ENCODE measurements at regions not wholly inside any gene's neighbourhood (a gene's known extent, or its start where the extent isn't known, plus 50 kb on each side); places are given as distances from the start of the nearest gene placed in this dataset.

- H3K36me3 ChIP-seq (replicated peaks in 1 of 2; ENCODE audit: control insufficient read depth in 1 of 2, insufficient read depth in 2 of 2, low read length in 2 of 2), result no peaks in the 10 kb centered on the region
- ChIA-PET CTCF (ENCODE audit: low intra/inter-chr PET ratio, low total read pairs) (no interaction called here), POLR2A (interaction anchor here (0.6 kb wide), 1 partner anchor 34 kb away, joined by 3 read pairs; no protein-coding TSS in a partner anchor)
- DNase-seq (ENCODE audit: low spot score), result no peak
- no peaks in the 10 kb centered on the region for H3K27me3 ChIP-seq (ENCODE audit: control insufficient read depth in 1 of 2, insufficient read depth in 2 of 2, low read length in 2 of 2)
- no peak overlapping the region for H3K4me3 ChIP-seq (replicated peaks in 1 of 3; ENCODE audit: insufficient read depth in 1 of 3, low read depth in 2 of 3, low read length in 3 of 3)
- intact Hi-C loops (cut with micrococcal nuclease; ENCODE audit: unreplicated experiment) (no loop called here), in situ Hi-C loops (cut with HindIII; ENCODE audit: extremely low pct_ligation_motif_present, low pct_unique_long_range_greater_than_20kb) (no loop called here)
- no peak for FAIRE-seq
- H4K20me1 ChIP-seq (ENCODE audit: insufficient read depth, low read length), result no peaks in the 10 kb centered on the region
- no peak overlapping the region for H3K27ac ChIP-seq (ENCODE audit: extremely low read length, insufficient read depth, low read length)
- no peaks in the 10 kb centered on the region for H3K79me2 ChIP-seq (ENCODE audit: insufficient read depth, low read length)
- no peak overlapping the region for H3K4me2 ChIP-seq (ENCODE audit: low read depth, low read length)
- H3K9ac ChIP-seq (ENCODE audit: insufficient read depth, low read depth, low read length), result no peak overlapping the region
- no peaks in the 10 kb centered on the region for H3K4me1 ChIP-seq (ENCODE audit: insufficient read depth, low read length)
- H3K9me3 ChIP-seq (ENCODE audit: low read length), result no peaks in the 10 kb centered on the region
- no TSS peak for BruUV-seq (replicated peaks)
- no peak for ATAC-seq
- no peak overlapping the region for H2AFZ ChIP-seq (ENCODE audit: low read length)
- TF ChIP-seq STAT5B (CRISPR knock-in tag; IDR thresholded peaks at IDR 0.05), result no peak
- TF ChIP-seq ZNF737 (CRISPR knock-in tag; IDR thresholded peaks at IDR 0.05; ENCODE audit: borderline replicate concordance), result no peak
- TF ChIP-seq, protein P1, sequence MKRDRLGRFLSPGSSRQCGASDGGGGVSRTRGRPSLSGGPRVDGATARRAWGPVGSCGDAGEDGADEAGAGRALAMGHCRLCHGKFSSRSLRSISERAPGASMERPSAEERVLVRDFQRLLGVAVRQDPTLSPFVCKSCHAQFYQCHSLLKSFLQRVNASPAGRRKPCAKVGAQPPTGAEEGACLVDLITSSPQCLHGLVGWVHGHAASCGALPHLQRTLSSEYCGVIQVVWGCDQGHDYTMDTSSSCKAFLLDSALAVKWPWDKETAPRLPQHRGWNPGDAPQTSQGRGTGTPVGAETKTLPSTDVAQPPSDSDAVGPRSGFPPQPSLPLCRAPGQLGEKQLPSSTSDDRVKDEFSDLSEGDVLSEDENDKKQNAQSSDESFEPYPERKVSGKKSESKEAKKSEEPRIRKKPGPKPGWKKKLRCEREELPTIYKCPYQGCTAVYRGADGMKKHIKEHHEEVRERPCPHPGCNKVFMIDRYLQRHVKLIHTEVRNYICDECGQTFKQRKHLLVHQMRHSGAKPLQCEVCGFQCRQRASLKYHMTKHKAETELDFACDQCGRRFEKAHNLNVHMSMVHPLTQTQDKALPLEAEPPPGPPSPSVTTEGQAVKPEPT (CRISPR knock-in tag; IDR thresholded peaks at IDR 0.05; ENCODE audit: low read depth), result no peak
- no peak for TF ChIP-seq ZNF550 (CRISPR knock-in tag; IDR thresholded peaks at IDR 0.05; ENCODE audit: borderline replicate concordance)
- TF ChIP-seq RARA (CRISPR knock-in tag; IDR thresholded peaks at IDR 0.05), result no peak
- TF ChIP-seq, protein P2, sequence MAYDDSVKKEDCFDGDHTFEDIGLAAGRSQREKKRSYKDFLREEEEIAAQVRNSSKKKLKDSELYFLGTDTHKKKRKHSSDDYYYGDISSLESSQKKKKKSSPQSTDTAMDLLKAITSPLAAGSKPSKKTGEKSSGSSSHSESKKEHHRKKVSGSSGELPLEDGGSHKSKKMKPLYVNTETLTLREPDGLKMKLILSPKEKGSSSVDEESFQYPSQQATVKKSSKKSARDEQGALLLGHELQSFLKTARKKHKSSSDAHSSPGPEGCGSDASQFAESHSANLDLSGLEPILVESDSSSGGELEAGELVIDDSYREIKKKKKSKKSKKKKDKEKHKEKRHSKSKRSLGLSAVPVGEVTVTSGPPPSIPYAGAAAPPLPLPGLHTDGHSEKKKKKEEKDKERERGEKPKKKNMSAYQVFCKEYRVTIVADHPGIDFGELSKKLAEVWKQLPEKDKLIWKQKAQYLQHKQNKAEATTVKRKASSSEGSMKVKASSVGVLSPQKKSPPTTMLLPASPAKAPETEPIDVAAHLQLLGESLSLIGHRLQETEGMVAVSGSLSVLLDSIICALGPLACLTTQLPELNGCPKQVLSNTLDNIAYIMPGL (CRISPR knock-in tag; IDR thresholded peaks at IDR 0.05; ENCODE audit: borderline replicate concordance in 1 of 2, low read depth in 1 of 2), result no peak
- TF ChIP-seq, protein P3, sequence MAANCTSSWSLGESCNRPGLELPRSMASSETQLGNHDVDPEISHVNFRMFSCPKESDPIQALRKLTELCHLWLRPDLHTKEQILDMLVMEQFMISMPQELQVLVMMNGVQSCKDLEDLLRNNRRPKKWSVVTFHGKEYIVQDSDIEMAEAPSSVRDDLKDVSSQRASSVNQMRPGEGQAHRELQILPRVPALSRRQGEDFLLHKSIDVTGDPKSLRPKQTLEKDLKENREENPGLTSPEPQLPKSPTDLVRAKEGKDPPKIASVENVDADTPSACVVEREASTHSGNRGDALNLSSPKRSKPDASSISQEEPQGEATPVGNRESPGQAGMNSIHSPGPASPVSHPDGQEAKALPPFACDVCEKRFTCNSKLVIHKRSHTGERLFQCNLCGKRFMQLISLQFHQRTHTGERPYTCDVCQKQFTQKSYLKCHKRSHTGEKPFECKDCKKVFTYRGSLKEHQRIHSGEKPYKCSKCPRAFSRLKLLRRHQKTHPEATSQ (CRISPR knock-in tag; IDR thresholded peaks at IDR 0.05; ENCODE audit: borderline replicate concordance), result no peak
- TF ChIP-seq, protein P4, sequence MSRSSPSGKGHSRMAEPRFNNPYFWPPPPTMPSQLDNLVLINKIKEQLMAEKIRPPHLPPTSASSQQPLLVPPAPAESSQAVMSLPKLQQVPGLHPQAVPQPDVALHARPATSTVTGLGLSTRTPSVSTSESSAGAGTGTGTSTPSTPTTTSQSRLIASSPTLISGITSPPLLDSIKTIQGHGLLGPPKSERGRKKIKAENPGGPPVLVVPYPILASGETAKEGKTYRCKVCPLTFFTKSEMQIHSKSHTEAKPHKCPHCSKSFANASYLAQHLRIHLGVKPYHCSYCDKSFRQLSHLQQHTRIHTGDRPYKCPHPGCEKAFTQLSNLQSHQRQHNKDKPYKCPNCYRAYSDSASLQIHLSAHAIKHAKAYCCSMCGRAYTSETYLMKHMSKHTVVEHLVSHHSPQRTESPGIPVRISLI (CRISPR knock-in tag; IDR thresholded peaks at IDR 0.05; ENCODE audit: borderline replicate concordance), result no peak
- TF ChIP-seq TCF7L2 (IDR thresholded peaks at IDR 0.05; ENCODE audit: low read depth, low read length), result no peak
- no peak for TF ChIP-seq GABPB1 (CRISPR knock-in tag; IDR thresholded peaks at IDR 0.05)
- TF ChIP-seq NAIF1 (CRISPR knock-in tag; IDR thresholded peaks at IDR 0.05; ENCODE audit: borderline replicate concordance), result no peak
- no peak for TF ChIP-seq KMT2B (CRISPR knock-in tag; IDR thresholded peaks at IDR 0.05)
- TF ChIP-seq, protein P5, sequence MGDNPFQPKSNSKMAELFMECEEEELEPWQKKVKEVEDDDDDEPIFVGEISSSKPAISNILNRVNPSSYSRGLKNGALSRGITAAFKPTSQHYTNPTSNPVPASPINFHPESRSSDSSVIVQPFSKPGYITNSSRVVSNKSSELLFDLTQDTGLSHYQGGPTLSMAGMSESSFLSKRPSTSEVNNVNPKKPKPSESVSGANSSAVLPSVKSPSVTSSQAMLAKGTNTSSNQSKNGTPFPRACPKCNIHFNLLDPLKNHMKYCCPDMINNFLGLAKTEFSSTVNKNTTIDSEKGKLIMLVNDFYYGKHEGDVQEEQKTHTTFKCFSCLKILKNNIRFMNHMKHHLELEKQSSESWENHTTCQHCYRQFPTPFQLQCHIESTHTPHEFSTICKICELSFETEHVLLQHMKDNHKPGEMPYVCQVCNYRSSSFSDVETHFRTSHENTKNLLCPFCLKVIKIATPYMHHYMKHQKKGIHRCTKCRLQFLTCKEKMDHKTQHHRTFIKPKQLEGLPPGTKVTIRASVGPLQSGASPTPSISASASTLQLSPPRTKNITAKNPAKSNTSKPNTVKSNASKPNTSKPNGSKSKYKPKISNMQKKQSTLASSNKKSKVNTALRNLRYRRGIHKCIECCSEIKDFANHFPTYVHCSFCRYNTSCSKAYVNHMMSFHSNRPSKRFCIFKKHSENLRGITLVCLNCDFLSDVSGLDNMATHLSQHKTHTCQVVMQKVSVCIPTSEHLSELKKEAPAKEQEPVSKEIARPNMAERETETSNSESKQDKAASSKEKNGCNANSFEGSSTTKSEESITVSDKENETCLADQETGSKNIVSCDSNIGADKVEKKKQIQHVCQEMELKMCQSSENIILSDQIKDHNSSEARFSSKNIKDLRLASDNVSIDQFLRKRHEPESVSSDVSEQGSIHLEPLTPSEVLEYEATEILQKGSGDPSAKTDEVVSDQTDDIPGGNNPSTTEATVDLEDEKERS (CRISPR knock-in tag; IDR thresholded peaks at IDR 0.05), result no peak
- TF ChIP-seq RXRB (CRISPR knock-in tag; IDR thresholded peaks at IDR 0.05; ENCODE audit: borderline replicate concordance), result no peak
Observed at GRCh38 chr20:48273843-48274242, 488.6 kb upstream of the SULF2 start.
